H1 (cell line): ENCODE measurements at regions not wholly inside any gene's neighbourhood (a gene's known extent, or its start where the extent isn't known, plus 50 kb on each side); places are given as distances from the start of the nearest gene placed in this dataset.

Source experiments
- CBX5 ChIP-seq: fragments of 300-800, 300-1000 bp; sonication (generic); IDR thresholded peaks from 2 replicates; pipeline ENCODE4 v1.7.1; 2016; ENCODE audit warnings: antibody characterized with exemption, low read length, low read depth
- GABPA ChIP-seq: IDR thresholded peaks from 2 replicates; pipeline ENCODE4 v1.6.1; 2011; ENCODE audit warnings: mild to moderate bottlenecking, low read length, moderate library complexity, borderline replicate concordance; ENCODE audit not compliant: insufficient read depth
- RNF2 ChIP-seq: fragments of 200-900, 300-1000 bp; sonication (generic); IDR thresholded peaks from 2 replicates; pipeline ENCODE4 v1.7.1; 2016; ENCODE audit warnings: borderline replicate concordance, low read depth, mild to moderate bottlenecking, antibody characterized with exemption, low read length; ENCODE audit not compliant: poor library complexity, severe bottlenecking; ENCODE audit errors: missing control alignments
- RXRA ChIP-seq: IDR thresholded peaks from 2 replicates; pipeline ENCODE4 v1.6.1; 2011; ENCODE audit warnings: low read depth, mild to moderate bottlenecking, low read length, moderate library complexity; ENCODE audit not compliant: insufficient read depth
- SRF ChIP-seq: IDR thresholded peaks from 2 replicates; pipeline ENCODE4 v1.6.1; 2011; ENCODE audit warnings: mild to moderate bottlenecking, low read depth, low read length, moderate library complexity
- TAF7 ChIP-seq: optimal IDR thresholded peaks from 2 replicates; pipeline ENCODE3; 2011; ENCODE audit warnings: low read depth, mild to moderate bottlenecking, inconsistent platforms, low read length, moderate library complexity, borderline replicate concordance
- TF ChIP-seq, protein P1 (sequence below): IDR thresholded peaks from 2 replicates; pipeline ENCODE4 v1.6.1; 2011; ENCODE audit warnings: low read length, improper control_type of control experiment
- TF ChIP-seq, protein P2 (sequence below): fragments of 300-600 bp; sonication (generic); IDR thresholded peaks from 2 replicates; pipeline ENCODE4 v1.7.1; 2012; ENCODE audit warnings: low read length, moderate library complexity, mild to moderate bottlenecking, inconsistent platforms; ENCODE audit not compliant: insufficient replicate concordance

DNA sequence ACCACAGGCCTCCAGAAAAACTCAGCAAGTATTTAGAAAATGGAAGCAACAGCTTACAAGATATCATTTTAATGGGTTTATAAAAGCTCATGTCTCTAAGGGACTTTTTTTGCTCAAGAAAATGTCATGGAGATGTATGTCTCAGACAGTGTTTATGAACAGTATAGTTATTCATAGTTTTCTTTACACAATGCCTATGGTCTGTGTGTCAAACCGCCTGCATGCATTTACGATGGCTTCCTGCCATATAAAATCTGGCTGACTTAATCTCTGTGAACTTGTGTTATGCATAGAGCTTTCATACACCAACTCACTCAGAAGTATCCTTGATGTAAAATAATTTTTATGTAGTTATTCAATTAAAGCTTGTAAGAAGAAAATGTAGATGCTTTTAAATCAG, 1314.2 kb upstream of the LRRTM3 start (continued):
- TF ChIP-seq, protein P1, sequence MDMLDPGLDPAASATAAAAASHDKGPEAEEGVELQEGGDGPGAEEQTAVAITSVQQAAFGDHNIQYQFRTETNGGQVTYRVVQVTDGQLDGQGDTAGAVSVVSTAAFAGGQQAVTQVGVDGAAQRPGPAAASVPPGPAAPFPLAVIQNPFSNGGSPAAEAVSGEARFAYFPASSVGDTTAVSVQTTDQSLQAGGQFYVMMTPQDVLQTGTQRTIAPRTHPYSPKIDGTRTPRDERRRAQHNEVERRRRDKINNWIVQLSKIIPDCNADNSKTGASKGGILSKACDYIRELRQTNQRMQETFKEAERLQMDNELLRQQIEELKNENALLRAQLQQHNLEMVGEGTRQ, result no peak
- no peak for TF ChIP-seq SRF
- no peak for TF ChIP-seq RNF2
- TF ChIP-seq, protein P2, sequence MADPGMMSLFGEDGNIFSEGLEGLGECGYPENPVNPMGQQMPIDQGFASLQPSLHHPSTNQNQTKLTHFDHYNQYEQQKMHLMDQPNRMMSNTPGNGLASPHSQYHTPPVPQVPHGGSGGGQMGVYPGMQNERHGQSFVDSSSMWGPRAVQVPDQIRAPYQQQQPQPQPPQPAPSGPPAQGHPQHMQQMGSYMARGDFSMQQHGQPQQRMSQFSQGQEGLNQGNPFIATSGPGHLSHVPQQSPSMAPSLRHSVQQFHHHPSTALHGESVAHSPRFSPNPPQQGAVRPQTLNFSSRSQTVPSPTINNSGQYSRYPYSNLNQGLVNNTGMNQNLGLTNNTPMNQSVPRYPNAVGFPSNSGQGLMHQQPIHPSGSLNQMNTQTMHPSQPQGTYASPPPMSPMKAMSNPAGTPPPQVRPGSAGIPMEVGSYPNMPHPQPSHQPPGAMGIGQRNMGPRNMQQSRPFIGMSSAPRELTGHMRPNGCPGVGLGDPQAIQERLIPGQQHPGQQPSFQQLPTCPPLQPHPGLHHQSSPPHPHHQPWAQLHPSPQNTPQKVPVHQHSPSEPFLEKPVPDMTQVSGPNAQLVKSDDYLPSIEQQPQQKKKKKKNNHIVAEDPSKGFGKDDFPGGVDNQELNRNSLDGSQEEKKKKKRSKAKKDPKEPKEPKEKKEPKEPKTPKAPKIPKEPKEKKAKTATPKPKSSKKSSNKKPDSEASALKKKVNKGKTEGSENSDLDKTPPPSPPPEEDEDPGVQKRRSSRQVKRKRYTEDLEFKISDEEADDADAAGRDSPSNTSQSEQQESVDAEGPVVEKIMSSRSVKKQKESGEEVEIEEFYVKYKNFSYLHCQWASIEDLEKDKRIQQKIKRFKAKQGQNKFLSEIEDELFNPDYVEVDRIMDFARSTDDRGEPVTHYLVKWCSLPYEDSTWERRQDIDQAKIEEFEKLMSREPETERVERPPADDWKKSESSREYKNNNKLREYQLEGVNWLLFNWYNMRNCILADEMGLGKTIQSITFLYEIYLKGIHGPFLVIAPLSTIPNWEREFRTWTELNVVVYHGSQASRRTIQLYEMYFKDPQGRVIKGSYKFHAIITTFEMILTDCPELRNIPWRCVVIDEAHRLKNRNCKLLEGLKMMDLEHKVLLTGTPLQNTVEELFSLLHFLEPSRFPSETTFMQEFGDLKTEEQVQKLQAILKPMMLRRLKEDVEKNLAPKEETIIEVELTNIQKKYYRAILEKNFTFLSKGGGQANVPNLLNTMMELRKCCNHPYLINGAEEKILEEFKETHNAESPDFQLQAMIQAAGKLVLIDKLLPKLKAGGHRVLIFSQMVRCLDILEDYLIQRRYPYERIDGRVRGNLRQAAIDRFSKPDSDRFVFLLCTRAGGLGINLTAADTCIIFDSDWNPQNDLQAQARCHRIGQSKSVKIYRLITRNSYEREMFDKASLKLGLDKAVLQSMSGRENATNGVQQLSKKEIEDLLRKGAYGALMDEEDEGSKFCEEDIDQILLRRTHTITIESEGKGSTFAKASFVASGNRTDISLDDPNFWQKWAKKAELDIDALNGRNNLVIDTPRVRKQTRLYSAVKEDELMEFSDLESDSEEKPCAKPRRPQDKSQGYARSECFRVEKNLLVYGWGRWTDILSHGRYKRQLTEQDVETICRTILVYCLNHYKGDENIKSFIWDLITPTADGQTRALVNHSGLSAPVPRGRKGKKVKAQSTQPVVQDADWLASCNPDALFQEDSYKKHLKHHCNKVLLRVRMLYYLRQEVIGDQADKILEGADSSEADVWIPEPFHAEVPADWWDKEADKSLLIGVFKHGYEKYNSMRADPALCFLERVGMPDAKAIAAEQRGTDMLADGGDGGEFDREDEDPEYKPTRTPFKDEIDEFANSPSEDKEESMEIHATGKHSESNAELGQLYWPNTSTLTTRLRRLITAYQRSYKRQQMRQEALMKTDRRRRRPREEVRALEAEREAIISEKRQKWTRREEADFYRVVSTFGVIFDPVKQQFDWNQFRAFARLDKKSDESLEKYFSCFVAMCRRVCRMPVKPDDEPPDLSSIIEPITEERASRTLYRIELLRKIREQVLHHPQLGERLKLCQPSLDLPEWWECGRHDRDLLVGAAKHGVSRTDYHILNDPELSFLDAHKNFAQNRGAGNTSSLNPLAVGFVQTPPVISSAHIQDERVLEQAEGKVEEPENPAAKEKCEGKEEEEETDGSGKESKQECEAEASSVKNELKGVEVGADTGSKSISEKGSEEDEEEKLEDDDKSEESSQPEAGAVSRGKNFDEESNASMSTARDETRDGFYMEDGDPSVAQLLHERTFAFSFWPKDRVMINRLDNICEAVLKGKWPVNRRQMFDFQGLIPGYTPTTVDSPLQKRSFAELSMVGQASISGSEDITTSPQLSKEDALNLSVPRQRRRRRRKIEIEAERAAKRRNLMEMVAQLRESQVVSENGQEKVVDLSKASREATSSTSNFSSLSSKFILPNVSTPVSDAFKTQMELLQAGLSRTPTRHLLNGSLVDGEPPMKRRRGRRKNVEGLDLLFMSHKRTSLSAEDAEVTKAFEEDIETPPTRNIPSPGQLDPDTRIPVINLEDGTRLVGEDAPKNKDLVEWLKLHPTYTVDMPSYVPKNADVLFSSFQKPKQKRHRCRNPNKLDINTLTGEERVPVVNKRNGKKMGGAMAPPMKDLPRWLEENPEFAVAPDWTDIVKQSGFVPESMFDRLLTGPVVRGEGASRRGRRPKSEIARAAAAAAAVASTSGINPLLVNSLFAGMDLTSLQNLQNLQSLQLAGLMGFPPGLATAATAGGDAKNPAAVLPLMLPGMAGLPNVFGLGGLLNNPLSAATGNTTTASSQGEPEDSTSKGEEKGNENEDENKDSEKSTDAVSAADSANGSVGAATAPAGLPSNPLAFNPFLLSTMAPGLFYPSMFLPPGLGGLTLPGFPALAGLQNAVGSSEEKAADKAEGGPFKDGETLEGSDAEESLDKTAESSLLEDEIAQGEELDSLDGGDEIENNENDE, result no peak
- TF ChIP-seq GABPA, result no peak
- TF ChIP-seq TAF7, result no peak
- TF ChIP-seq CBX5, result no peak
- no peak for TF ChIP-seq RXRA
